ENCODE measurements at regions not wholly inside any gene's neighbourhood (a gene's known extent, or its start where the extent isn't known, plus 50 kb on each side); places are given as distances from the start of the nearest gene placed in this dataset.

- no peak for TF ChIP-seq POLR2A (IDR thresholded peaks at IDR 0.05)
- no peak for TF ChIP-seq CTCF (IDR thresholded peaks at IDR 0.05)
- TF ChIP-seq EP300 (IDR thresholded peaks at IDR 0.05) = no peak
- TF ChIP-seq POLR2AphosphoS5 (IDR thresholded peaks at IDR 0.05) = no peak
Observed at GRCh38 chr3:487614-488013, 291.1 kb downstream of the CHL1 start.

Measured in sigmoid colon (tissue), 4 donors.